Stimulated activated CD8-positive, alpha-beta memory T cell treated with anti-CD3 and anti-CD28 coated beads, Interleukin-12 subunit alpha, Interleukin-12 subunit beta, amount 100 ng/mL, for 1 hour (primary cell): ENCODE measurements at regions not wholly inside any gene's neighbourhood (a gene's known extent, or its start where the extent isn't known, plus 50 kb on each side); places are given as distances from the start of the nearest gene placed in this dataset.

ENCODE experiments used
- DNase-seq: peaks from one replicate; pipeline ENCODE4 v3.0.0-alpha.2; 2020; ENCODE audit warnings: low read depth

DNA sequence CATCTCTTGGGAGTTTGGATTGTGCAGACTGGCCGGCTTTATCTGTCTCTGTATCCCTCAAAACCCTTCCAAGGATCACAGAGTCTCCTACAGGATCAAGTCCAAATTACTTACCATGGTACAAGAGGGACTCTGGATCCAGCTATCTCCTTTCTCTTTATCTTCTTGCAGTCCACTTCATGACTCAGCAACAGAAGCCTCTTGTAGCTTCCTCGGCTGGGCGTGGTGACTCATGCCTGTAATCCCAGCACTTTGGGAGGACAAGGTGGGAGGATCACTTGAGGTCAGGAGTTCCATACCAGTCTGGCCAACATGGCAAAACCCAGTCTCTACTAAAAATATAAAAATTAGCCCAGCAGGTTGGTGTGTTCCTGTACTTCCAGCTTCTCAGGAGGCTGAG, 189.7 kb downstream of the BCAT1 start:
- DNase-seq: no peak

DNA sequence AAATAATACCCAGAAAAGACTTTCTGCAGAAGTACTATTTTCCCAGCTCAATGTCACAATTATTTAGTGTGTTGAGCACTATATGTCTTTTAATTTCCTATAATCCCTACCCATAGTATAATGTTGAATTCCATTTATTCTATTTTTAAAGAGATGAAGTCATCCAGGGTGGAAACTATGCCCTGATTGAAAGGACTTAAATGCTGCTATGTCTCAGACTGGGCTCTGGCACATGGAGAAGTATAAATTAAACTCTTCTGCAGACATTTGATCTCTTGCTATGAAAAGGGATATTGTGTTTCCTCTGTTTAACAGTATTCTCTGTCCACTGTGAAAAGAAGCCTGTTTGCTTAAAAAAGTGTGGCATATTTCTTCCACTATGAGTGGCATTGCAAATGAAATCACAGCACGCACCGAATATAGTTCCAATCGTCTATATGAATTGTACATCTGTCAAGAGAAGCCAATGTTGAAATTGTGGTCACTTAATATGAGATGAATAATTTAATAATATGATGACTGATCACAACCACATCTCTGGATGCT, 192.3 kb downstream of the BCAT1 start:
- DNase-seq: no peak

DNA sequence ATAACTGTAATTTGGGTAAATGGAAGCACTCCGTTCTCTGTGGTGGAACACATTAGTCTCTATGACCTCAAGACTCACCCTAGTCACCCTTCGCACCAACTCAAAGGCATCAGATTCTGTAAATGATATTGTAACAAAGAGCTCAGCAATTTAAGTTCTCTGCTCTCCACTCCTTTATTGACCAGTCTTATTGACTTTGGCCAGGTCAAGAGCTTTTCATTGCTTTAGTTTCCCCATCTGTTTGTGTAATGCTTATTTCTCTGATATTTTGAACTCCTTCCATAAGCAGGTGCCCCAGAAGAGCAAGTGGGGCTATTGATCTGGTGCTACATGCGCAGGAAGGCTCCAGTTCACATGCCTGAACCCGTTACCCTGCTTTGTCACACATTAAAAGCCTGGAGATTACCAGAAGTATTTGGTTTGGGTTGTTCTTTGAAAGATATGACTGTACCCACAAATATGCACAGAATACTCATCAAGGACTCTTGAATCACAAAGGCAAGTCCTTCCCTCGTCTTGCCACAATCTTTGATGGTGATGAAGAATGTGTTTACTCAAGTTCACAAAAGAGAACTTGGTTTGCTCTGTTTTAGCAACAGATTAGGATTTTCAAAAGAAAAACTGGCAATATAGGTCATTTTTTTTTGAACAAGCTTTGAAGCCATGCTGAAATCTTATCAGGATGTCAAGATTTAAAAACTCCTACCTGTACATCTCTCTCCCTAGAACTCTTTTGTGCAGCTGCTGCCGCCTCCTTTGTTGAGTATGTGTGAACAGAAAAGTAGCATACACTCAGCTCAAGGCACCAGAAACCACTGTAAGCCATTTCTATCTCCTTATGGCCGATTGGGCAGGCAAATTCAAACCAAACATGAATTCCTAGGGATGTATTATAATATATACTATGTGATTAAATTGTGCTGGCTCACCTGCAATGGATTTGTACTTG, 193.9 kb downstream of the BCAT1 start:
- no peak for DNase-seq

DNA sequence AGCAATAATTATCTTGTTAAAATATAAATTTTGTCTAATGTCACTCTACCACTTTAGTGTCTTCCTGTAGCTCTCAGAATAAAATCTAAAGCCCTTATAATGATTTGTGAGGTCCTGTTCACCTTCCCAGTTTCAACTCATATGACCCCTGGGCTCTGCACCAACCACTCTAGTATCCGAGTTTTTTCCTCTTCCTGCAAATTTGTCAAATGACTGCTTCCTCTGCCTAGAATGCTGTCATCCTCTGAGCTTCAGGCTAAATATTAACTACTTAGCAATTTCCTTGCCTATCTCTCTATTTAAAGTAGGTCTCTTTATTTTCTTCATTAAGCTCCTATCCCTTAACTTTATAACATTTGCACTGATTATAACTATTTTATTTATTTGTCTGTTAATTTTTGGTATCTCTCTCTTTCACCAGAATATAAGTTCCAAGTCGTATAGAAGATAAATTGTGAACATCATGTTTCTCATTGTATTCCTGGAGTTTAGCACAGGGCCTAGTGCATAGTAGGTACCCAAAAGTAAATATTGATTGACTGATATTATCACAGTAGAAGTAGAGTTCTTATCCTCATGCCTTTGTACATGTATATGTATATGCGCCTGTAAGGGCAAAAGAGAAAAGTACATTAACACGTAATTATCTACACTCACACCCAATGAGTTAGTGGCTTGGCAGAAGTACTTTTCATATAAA, 196.0 kb downstream of the BCAT1 start:
- no peak for DNase-seq

DNA sequence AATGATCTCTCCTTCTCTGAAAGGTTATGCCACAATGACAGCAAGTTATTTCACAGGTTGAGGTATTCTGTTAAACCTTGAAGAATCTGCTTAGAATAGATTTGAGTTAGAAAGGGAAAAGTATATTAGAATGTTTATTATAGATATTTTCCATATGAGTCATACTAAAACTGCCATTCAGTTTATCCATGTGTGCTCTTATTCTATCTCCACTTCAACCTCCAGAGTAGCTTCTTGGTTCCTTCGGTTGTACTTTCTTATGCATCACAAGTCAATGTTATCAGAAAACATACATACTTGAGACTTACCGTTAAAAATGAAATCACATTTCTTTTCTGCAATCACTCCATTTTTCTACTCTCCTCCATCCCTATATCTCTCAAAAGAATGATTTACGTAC, 197.7 kb downstream of the BCAT1 start:
- DNase-seq: no peak

DNA sequence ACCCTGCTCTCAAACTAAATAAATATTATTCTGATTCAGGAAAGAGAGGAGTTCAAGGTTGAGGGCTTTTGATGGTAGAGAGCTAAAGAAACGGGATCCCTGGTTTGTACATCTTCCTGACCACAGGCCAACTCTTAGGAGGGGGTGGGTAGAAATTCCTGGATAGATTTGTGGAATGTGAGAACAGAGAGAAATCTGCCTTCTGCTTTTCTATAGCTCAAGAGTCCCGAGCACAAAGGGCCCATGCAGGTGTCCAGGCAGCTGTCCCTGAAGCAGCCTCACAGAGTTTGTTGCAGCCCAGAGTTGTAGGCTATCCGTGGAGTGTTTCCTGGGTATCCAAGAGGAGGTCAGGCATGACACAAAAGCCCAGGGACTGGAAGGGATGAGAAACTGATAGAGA, 198.6 kb downstream of the BCAT1 start:
- DNase-seq: no peak

DNA sequence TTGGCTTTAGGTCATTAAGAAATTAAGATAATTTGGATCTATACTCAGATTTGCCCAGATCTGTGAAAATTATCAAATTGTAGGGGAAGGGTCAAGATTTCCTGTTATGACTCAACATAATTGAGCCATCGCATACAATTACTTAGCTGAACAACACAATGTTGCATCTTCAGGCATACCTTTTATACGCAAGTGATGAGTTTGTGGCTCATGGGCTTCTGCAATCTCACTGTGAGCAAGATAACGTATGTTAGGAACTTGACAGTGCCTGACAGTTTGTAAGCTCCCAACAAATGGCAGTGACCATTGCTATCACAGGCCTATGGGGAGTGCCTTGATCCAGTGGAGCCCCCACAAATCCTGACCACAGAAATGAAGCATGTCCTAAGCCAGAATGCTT, 199.7 kb downstream of the BCAT1 start:
- DNase-seq: no peak

DNA sequence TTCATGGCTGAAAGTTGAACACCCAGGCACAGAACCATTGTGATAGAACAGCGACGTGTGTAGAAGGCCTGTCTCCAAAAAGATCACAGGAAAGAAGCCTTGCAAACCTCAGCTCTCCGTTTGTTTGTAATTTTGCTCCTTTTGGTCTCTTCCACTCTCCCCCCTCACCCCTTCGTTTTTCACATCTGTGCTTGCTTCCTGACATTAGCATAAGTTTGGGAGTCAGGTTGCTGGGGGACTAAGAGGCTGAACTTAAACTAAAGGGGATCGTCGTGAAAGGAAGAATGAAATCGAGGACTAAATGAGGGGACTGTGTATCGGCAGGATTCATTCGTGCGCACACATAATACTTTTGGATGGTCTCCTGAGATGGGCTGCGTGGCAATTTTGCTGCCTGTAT, 200.6 kb downstream of the BCAT1 start:
- DNase-seq: no peak

DNA sequence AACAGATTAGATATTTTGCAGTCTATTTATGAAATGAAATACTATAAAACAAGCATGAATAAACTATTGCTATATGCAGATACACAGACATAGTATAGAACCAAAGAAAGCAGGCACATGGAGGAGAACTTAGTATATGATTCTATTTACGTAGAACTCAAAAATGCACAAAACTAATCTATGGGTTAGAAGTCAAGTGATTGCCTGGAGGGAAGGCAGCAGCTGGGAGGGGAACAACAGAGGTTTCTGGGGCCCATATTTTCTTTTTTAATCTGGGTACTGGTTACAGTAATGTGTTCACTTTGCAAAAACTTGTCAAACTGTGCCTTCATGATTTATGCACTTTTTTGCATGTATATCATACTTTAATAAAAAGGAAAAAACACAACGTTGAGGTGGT, 202.0 kb downstream of the BCAT1 start:
- DNase-seq: no peak

DNA sequence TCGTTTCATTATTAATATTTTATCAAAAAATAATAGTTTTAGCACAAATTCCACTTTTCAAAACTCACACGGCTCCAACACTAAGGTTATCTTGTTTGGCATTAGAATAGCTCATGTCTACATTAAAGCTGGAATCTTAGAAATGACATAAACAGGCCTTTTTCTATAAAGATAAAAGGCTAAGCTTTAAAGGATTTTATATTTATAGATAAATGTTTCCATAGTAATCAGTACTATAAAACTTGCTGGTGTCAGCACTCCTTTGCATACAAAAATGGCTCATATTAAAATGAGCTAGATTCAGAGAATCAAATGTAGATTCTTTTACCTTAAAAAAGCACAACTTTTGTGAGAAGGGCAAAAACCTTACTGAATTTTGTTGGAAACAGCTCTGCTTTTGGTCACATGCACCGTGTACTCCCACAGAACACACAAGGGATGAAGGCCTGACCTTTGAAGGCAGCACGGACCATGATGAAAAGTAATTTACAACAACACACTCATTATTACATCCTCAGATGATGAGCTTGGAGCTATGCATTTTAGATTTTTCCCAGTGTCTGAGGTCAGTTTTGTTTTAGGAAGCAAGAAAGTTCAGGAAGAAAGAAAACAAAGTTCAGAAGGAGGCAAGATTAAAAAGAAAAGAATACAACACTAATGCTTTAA, 202.8 kb downstream of the BCAT1 start:
- DNase-seq: no peak

DNA sequence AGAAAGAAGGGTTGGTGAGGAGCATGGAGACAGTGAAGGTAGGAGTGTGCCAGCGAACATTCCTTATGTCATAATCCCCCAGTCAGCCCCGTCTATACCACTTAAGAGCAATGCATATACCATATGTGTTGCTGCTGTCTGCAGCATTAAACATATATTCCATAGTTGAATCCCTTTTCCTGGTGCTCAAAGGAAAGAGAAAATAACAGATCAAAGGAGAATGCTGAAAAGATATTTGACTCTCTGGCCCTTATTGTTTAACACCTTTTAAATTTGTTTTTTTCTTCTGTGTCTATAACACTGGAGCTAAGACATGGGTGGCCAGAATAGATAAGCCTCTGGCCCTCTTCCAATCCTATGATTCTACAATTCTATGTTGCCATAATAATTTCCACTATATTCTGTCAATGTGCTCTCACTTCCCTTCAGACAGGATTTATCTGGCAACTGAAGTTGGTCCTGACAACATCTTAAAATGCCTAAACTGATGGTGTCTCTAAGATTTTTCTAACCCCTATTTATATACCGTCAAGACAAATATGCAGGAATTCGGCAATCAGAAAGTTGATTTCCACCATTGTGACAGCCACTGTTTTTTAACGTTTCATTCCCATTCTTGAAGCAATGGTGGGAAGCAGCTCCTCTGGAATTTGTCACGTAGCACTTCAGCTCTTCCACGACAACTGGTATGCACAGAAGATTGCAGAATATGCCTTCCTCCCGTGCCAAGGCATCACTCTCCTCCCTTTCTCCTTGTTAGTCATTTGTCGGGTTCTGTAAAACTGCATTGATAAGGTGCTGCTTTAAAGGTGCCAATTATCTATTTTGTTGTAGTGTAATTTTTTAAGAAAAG, 204.7 kb downstream of the BCAT1 start:
- no peak for DNase-seq

DNA sequence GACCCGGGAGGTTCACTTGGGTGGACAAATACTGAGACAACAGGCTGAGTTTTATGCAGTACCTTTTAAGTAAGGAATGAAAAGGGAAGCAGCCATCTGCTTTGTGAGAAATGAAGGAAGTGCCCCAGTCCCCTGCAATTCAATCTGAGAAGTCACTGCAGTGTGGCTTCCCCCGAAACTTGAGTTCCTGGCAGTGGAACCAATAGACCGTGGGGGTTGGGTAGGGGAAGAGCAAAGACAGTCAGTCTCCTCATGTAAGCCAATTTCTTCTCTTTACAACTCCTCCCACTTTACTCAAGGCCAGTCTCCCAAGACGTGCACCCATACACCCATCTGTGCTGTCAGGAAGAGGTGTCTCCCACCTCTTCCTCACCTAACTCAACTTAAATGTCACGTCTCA, 206.5 kb downstream of the BCAT1 start:
- DNase-seq: no peak

DNA sequence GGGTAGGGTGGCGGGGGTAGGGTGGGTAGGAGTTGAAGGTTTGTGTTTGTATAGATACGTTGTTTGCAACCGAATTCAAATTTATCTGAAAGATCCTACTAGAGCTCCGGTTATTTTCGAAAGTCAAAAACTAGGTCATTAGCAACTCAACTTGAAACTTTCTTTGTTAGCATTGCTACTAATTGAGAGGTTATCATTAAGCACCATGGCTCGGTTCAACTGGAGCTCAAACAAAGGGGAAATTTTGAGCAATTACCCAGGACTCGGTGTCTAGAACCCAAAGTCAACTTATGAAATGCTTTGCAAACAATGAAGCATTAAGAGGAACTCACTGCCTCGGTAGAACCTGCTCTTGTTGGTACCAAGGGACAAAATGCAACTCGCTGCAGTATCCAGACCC, 207.7 kb downstream of the BCAT1 start:
- DNase-seq: no peak

DNA sequence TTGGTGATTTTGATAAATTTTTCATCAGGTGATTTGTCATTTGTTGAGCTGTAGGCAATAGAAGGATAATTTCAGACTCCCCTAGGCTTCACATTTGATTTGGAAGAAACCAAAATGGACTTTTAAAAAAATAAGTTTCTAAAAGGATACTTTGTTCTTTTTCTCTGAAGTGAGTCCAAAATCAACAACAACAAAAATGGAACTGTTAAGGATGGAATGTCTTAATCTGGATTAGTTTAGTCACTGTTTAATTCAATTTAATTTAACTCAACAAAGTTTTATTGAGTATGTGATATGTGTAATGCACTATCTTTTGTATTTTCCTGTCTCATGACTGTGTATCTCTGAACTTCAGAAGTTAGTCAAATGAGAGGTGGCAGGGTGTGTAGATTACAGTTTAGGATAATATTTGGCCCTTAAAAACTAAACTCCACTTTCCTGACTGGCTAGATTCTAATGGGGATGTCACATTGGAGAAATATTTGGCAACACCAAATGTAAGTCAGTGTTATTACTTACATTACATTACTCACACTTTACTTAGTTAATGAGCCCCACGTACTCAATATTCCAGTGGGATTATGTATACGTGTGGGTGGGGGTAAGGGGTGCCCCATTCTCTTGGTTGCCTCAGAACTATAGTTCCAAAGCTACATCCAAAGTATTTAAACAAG, 209.7 kb downstream of the BCAT1 start:
- no peak for DNase-seq

DNA sequence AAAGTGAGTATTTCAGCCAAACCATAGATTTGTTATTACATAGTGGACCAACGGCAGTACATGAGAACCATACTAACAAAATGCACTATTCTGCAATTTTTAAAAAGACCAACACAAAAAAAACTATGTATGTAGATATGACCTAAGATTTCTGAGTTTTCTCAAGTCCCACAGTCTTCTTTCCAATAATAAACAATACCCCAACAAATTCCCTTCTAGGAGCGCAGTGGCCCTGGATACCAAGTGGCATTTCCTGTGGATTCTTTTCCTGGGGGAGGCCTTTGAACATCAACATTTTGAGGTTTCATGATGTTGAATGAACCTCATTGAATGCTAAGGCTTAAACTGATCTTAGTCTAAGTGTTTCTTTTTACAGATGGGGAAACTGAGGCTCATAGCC, 210.5 kb downstream of the BCAT1 start:
- DNase-seq: no peak

DNA sequence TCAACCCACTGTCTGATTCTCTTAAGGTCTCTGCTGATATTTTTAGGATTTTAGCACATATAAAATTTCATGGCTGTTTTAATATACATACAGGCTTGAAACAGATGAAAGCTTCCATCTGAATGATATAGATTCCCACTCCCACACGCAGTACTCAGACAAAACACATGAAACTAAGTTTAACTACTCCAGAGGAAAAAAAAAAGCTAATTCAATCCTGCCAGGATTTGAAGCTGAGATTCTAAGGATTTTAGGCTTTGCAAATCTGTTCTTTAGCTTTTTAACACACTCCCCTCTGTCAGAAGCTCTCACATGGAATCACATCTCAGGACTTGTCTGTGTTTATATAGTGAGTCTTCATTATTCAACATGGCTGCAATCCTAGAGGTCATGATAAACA, 217.3 kb downstream of the BCAT1 start:
- DNase-seq: no peak

DNA sequence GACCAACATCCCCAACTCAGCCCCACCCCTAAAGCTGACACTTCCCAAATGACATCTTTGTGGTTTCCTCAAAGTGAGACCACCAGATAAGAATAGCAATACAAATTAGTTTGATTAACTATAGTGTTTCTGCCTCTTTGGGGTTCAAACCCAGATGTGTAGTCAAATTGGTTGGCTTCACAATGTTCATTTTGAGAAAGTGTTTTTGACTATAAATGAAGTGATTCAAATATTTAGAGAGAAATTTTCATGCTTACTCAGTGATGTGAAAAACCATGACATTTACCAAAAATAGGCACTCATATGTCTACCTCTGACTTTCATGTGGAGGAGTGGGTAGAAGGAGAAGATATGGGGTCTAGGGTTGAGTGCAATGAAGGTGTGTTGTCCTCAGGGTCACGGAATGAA, 218.4 kb downstream of the BCAT1 start:
- DNase-seq: no peak

DNA sequence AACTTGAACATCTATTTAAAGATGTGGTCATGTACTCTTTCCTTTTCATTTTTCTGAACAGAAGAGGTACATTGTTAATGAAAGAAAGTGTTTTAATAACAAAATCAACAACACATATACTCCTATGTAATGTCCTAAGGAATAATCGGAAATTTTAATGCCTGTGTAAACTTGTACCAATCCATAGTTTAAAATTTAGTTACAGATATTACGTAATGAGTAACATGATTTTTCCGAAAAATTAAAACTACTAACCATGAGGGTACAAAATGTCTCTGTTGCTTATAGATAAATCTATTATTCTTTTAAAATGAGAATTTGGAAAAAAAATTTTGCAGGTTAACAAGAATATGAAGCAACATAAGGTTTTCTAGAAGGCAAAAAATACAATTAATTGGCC, 220.1 kb downstream of the BCAT1 start:
- DNase-seq: no peak

DNA sequence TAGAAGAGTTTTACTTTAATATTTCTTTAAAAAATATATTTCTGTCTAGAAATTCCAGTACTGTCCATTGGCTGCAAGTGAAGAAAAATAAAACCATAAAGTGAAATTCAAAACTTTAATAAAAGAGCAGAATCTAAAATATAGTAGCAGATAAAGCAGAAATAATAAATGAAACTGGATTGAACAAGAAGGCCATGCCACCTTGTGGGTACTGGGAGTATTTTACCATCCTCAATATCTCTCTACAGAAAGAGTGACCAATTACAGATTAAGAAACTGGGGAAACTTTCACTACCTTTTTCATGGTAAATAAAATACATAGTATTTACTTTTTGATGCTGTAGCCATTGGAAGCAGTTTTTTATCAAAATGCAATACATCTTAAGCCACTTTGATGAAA, 220.5 kb downstream of the BCAT1 start:
- no peak for DNase-seq

DNA sequence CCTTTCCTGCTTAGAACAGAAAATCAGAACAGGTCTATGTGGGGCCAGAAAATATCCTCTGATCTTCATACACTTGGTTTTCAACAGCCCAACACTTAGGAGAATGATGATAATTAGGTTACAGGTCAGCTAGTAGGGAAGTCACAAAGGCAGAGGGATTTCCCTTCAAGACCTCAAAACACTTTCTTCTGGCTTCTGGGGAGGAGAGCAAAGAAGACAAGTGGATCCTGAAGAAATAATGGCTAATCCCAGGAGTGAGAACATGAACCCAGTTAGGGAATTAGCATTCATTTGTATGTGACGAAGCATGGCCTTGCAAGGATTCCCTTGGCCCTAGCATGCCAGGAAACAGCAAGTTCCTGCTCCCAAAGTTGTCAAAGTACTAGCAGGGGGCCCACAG, 223.3 kb downstream of the BCAT1 start:
- no peak for DNase-seq

DNA sequence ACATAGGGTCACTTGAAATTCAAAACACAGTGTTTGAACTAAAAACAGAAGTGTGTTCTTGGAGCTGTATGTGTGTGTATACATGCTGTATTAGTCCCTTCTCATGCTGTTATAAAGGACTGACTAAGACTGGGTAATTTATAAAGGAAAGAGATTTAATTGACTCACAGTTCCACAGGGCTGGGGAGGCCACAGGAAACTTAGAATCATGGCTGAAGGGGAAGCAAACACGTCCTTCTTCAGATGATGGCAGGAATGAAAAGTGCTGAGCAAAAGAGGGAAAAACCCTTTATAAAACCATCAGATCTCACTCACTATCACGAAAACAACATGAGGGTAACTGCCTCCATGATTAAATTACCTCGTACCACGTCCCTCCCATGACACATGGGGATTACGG, 224.1 kb downstream of the BCAT1 start:
- DNase-seq: no peak
